ENCODE measurements at regions not wholly inside any gene's neighbourhood (a gene's known extent, or its start where the extent isn't known, plus 50 kb on each side); places are given as distances from the start of the nearest gene placed in this dataset.

- TF ChIP-seq EP300 (IDR thresholded peaks at IDR 0.05) = no peak
- TF ChIP-seq, protein P1, sequence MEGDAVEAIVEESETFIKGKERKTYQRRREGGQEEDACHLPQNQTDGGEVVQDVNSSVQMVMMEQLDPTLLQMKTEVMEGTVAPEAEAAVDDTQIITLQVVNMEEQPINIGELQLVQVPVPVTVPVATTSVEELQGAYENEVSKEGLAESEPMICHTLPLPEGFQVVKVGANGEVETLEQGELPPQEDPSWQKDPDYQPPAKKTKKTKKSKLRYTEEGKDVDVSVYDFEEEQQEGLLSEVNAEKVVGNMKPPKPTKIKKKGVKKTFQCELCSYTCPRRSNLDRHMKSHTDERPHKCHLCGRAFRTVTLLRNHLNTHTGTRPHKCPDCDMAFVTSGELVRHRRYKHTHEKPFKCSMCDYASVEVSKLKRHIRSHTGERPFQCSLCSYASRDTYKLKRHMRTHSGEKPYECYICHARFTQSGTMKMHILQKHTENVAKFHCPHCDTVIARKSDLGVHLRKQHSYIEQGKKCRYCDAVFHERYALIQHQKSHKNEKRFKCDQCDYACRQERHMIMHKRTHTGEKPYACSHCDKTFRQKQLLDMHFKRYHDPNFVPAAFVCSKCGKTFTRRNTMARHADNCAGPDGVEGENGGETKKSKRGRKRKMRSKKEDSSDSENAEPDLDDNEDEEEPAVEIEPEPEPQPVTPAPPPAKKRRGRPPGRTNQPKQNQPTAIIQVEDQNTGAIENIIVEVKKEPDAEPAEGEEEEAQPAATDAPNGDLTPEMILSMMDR (IDR thresholded peaks at IDR 0.05) = no peak
- no peak for TF ChIP-seq POLR2A (IDR thresholded peaks at IDR 0.05)
Measured at GRCh38 chrX:38959736-38960135, 158.5 kb downstream of the MID1IP1 start.
